GM12873 (cell line): ENCODE measurements at regions not wholly inside any gene's neighbourhood (a gene's known extent, or its start where the extent isn't known, plus 50 kb on each side); places are given as distances from the start of the nearest gene placed in this dataset.

Source experiments
- TF ChIP-seq, protein P1 (sequence below): IDR thresholded peaks from 2 replicates; pipeline ENCODE4 v1.5.1; 2012; ENCODE audit warnings: low read depth, mild to moderate bottlenecking, moderate library complexity, low read length, control low read depth; ENCODE audit not compliant: insufficient read depth; ENCODE audit errors: missing control alignments

DNA sequence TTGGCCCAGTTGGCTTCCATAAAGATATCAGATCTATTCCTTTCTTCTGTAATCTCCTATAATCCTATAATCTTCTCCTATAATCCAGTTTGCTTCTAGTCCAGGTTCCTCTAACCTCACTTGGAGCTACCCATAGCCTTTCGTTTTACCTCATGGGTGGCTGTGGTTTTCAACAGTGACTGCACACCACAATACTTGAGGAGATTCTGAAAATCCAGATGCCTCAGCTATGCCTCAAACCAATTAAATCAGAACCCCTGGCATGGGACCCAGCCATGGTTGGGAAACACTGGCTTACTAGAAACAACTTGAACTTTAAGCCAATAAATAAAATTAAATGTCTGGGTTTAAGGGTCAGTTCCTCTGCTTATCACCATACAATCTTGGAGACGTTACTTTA is 86.1 kb upstream of the NTRK3 start:
- TF ChIP-seq, protein P1, sequence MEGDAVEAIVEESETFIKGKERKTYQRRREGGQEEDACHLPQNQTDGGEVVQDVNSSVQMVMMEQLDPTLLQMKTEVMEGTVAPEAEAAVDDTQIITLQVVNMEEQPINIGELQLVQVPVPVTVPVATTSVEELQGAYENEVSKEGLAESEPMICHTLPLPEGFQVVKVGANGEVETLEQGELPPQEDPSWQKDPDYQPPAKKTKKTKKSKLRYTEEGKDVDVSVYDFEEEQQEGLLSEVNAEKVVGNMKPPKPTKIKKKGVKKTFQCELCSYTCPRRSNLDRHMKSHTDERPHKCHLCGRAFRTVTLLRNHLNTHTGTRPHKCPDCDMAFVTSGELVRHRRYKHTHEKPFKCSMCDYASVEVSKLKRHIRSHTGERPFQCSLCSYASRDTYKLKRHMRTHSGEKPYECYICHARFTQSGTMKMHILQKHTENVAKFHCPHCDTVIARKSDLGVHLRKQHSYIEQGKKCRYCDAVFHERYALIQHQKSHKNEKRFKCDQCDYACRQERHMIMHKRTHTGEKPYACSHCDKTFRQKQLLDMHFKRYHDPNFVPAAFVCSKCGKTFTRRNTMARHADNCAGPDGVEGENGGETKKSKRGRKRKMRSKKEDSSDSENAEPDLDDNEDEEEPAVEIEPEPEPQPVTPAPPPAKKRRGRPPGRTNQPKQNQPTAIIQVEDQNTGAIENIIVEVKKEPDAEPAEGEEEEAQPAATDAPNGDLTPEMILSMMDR, result no peak

DNA sequence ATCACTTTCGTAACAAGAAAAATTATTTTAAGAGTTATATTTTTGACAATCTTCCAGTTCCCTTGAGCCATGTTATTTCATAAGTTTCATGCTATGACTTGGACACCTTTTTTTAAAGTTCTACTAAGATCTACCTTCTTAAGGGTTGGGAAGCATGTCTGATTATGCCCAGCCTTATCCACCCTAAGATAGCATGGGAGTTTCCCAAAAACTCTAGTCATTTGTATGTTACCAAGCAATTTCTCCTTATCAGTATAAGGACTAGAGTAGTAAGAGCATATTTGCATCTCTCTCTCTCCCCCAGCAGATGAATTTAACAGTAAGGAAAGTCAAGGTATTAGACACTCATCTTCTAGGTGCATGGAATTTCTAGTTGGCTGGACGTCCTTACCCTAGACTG is 85.1 kb upstream of the NTRK3 start:
- TF ChIP-seq, protein P1, result no peak

DNA sequence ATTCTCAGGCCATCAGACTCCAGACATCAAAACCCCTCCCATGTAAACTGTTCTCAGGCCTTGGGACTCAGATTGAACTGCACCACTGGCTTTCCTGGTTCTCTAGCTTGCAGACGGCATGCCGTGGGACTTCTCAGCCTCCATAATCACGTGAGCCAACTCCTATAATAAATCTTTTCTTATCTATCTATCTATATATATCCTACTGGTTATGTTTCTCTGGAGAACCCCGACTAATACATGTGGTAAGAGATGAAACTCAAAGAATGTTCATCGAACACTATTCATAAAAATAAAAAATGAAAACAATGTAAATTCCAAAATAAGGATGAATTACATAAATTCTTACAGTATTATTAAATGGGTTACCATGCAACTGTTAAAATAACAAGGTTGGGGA is 84.5 kb upstream of the NTRK3 start:
- TF ChIP-seq, protein P1, result no peak

DNA sequence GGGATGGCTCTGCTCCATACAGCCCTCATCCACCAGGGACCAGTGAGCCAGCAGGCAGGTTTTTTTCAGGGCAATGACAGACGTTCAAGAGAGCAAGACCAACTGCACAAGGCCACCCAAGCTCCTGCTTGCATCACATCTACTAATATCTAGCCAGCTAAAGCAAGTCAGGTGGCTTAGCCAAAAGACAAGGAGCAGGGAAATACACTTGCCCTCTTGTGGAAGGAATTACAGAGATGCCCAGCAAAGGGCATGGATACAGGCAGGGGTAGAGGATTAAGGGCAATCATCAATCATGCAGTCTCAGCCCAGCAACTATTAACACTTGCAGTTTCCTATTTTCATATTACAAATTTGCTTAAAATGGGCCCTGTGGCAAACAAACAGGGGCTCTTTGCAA is 81.5 kb upstream of the NTRK3 start:
- TF ChIP-seq, protein P1, result no peak

DNA sequence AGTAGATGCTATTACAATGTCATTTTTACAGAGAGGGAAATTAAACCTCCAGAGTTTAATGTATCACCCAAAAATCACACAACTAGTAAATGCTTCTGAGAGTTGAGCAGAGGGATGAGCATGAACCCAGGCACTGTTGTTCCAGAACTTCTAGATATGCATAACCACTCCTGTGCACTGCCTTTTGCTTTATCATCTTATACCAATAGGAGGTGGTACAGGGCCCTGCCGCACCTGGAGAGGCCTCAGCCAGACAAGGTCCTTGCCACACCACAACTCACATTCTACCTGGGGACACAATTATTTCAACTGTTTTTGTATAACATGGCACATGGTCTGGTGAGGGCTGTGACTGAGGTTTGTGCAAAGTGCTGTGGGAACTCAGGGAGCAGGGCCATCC is 78.5 kb upstream of the NTRK3 start:
- TF ChIP-seq, protein P1, result no peak

DNA sequence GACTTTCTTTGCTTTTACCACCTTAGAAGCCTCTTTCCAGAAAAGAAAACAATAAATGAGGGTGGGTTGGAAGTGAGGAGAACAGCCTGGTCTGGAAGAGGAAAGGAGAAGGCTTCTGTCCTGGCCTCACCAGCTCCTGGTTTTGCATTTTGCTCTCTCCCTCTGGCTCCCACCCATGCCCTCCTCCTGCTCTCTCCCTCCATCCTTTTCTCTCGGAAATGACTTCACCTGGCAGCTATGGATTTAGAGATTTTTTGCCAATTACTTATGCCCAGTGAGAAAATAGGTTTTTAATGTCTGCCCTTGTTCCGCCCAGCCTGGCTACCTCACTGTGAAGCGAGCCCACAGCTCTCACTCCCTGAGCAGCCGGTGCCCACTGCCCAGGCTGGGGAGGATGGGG is 77.9 kb upstream of the NTRK3 start:
- TF ChIP-seq, protein P1, result no peak

DNA sequence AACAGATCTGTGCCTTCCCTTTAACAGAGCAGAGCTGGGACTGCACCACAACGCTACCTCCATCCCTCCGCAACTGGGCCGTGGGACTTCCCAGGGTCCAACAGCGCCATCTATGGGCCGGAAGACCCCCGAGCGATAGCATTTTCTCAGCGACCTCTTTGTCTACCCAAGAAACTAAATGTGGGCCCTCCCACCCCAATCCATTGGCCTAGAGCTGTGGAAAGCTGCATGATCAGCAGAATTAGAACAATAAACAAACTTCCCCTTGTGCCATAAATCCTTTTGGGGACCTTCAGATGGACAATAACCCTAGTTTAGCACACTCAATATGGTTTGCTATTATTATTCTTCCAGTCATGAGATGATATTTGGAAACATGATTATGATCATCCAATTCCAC is 74.8 kb upstream of the NTRK3 start:
- TF ChIP-seq, protein P1, result peak; percentile 85

DNA sequence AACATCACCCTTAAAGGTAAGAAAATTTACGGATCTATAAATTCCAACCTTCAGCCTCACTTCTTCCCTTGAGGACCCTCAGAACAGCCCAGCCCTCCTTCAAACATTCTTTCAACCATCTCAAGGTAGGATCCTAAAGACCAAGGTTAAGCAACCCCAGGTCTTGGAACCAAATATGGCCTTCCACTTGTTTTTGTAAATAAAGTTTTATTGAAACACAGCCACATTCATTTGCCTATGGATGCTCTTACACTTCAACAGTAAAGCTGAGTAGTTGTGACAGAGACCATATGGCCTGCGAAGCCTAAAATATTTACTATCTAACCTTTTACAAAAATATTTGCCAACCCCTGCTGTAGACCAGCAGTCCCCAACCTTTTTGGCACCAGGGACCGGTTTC is 70.4 kb upstream of the NTRK3 start:
- TF ChIP-seq, protein P1, result no peak
